22Rv1 (cell line): ENCODE measurements at regions not wholly inside any gene's neighbourhood (a gene's known extent, or its start where the extent isn't known, plus 50 kb on each side); places are given as distances from the start of the nearest gene placed in this dataset.

Experiments
- ZFX ChIP-seq: fragments of 450-650 bp; IDR thresholded peaks from 2 replicates; pipeline ENCODE4 v1.6.1; 2017; ENCODE audit warnings: antibody characterized with exemption, borderline replicate concordance
- TF ChIP-seq, protein P1 (sequence below): fragments of 450-650 bp; IDR thresholded peaks from 2 replicates; pipeline ENCODE4 v1.5.1; 2017; ENCODE audit warnings: mild to moderate bottlenecking

GRCh38 chr10:36725581-36726520 lies 399.5 kb upstream of the ANKRD30A start:
- TF ChIP-seq, protein P1, sequence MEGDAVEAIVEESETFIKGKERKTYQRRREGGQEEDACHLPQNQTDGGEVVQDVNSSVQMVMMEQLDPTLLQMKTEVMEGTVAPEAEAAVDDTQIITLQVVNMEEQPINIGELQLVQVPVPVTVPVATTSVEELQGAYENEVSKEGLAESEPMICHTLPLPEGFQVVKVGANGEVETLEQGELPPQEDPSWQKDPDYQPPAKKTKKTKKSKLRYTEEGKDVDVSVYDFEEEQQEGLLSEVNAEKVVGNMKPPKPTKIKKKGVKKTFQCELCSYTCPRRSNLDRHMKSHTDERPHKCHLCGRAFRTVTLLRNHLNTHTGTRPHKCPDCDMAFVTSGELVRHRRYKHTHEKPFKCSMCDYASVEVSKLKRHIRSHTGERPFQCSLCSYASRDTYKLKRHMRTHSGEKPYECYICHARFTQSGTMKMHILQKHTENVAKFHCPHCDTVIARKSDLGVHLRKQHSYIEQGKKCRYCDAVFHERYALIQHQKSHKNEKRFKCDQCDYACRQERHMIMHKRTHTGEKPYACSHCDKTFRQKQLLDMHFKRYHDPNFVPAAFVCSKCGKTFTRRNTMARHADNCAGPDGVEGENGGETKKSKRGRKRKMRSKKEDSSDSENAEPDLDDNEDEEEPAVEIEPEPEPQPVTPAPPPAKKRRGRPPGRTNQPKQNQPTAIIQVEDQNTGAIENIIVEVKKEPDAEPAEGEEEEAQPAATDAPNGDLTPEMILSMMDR: peak; percentile 44
- TF ChIP-seq ZFX: no peak
